ENCODE measurements at regions not wholly inside any gene's neighbourhood (a gene's known extent, or its start where the extent isn't known, plus 50 kb on each side); places are given as distances from the start of the nearest gene placed in this dataset.

DNA sequence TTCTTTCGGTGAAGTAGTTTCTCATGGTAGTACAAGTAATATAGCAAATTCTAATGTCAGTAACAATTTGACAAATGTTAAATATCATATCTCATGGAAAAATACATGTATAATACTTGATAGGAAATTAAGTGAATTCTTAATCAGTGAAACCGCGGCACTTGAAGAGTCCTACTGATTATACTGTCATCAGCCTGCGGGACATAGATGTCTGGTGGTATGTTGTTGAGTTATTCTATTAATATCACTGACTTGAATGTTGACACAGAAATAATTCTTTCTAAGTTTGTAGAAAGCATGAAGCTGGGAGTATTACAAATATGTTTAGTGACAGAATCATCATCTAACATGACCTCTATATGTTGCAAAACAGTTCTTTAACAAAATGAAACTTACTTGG is 479.8 kb upstream of the IMPG1 start:
- no peaks in the 10 kb centered on the region for H4K20me1 ChIP-seq (ENCODE audit: insufficient read depth)
- BruUV-seq (replicated peaks), result no TSS peak
- no peak overlapping the region for H2AFZ ChIP-seq
- H3K9me3 ChIP-seq (ENCODE audit: insufficient read depth, low read depth), result no peaks in the 10 kb centered on the region
- CTCF ChIA-PET, result no interaction called here
- TF ChIP-seq, protein P1, sequence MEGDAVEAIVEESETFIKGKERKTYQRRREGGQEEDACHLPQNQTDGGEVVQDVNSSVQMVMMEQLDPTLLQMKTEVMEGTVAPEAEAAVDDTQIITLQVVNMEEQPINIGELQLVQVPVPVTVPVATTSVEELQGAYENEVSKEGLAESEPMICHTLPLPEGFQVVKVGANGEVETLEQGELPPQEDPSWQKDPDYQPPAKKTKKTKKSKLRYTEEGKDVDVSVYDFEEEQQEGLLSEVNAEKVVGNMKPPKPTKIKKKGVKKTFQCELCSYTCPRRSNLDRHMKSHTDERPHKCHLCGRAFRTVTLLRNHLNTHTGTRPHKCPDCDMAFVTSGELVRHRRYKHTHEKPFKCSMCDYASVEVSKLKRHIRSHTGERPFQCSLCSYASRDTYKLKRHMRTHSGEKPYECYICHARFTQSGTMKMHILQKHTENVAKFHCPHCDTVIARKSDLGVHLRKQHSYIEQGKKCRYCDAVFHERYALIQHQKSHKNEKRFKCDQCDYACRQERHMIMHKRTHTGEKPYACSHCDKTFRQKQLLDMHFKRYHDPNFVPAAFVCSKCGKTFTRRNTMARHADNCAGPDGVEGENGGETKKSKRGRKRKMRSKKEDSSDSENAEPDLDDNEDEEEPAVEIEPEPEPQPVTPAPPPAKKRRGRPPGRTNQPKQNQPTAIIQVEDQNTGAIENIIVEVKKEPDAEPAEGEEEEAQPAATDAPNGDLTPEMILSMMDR (conservative IDR thresholded peaks at IDR 0.05), result no peak
- no peak for TF ChIP-seq EZH2 (IDR thresholded peaks at IDR 0.05; ENCODE audit: low read depth)
- no peaks in the 10 kb centered on the region for H3K9me2 ChIP-seq (ENCODE audit: insufficient read depth)
- no peaks in the 10 kb centered on the region for H3K4me1 ChIP-seq (replicated peaks; ENCODE audit: insufficient read depth)
- H3K27ac ChIP-seq, result no peak overlapping the region
- no peaks in the 10 kb centered on the region for H3F3A ChIP-seq (ENCODE audit: insufficient read depth, low read depth)
- no peak for DNase-seq
- H3K4me2 ChIP-seq, result no peak overlapping the region
- H3K27me3 ChIP-seq (ENCODE audit: insufficient read depth, low read depth), result no peaks in the 10 kb centered on the region
- no peak overlapping the region for H3K4me3 ChIP-seq
- intact Hi-C loops (cut with micrococcal nuclease; ENCODE audit: unreplicated experiment), result no loop called here
- POLR2A ChIA-PET (ENCODE audit: unreplicated experiment), result no interaction called here
- H3K36me3 ChIP-seq (ENCODE audit: low read depth), result no peaks in the 10 kb centered on the region
- no peaks in the 10 kb centered on the region for H3K79me2 ChIP-seq (ENCODE audit: low read depth)

DNA sequence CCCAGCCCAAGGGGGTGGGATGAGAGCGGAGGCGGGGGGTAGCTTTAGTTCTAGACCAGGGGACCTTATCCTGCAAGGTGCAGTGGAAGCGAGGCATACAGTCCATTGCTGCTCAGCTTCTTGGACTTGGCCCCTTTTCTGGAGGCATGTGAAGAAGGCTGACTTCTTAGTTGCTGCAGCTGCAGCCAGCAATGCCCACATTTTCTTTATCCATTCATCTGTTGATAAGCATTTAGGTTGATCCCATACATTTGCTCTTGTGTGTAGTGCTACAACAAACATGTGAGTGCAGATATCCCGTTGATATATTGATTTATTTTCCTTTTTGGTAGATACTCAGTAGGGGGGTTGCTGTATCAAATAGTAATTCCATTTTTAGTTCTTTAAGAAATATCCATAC is 461.2 kb upstream of the IMPG1 start:
- H3K27ac ChIP-seq, result no peak overlapping the region
- H3K4me3 ChIP-seq, result no peak overlapping the region
- CTCF ChIA-PET, result no interaction called here
- DNase-seq, result no peak
- H2AFZ ChIP-seq, result no peak overlapping the region
- no peaks in the 10 kb centered on the region for H3F3A ChIP-seq (ENCODE audit: insufficient read depth, low read depth)
- no peaks in the 10 kb centered on the region for H3K27me3 ChIP-seq (ENCODE audit: insufficient read depth, low read depth)
- H3K36me3 ChIP-seq (ENCODE audit: low read depth), result no peaks in the 10 kb centered on the region
- POLR2A ChIA-PET (ENCODE audit: unreplicated experiment), result no interaction called here
- TF ChIP-seq, protein P1 (conservative IDR thresholded peaks at IDR 0.05), result no peak
- TF ChIP-seq EZH2 (IDR thresholded peaks at IDR 0.05; ENCODE audit: low read depth), result no peak
- no peaks in the 10 kb centered on the region for H3K9me3 ChIP-seq (ENCODE audit: insufficient read depth, low read depth)
- H3K79me2 ChIP-seq (ENCODE audit: low read depth), result no peaks in the 10 kb centered on the region
- H3K4me2 ChIP-seq, result no peak overlapping the region
- H3K9me2 ChIP-seq (ENCODE audit: insufficient read depth), result no peaks in the 10 kb centered on the region
- H4K20me1 ChIP-seq (ENCODE audit: insufficient read depth), result no peaks in the 10 kb centered on the region
- no peaks in the 10 kb centered on the region for H3K4me1 ChIP-seq (replicated peaks; ENCODE audit: insufficient read depth)
- no TSS peak for BruUV-seq (replicated peaks)
- intact Hi-C loops (cut with micrococcal nuclease; ENCODE audit: unreplicated experiment), result loop anchor here (10.0 kb wide), 1 partner anchor 959 kb away; no protein-coding TSS in a partner anchor

DNA sequence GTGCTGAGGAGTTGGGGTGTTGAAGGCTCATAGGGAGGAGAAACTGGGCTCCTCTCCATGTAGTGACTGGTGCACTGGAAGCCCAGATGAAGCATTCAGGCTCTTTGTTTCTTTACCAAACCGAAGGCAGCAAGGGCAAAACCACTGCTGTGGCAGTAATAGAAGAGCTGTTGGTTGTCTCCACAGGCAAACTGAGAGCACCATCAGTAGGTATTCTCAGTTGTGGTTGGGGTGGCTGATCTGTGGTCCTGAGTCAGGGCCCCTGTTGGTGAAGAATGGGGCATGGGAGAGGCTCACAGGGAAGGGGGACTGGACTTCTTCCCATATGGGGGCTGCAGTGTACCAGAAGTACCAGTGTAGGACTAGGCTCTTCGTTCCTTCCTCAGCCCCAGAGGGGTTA is 460.2 kb upstream of the IMPG1 start:
- no peak overlapping the region for H3K4me2 ChIP-seq
- BruUV-seq (replicated peaks), result no TSS peak
- no peak overlapping the region for H2AFZ ChIP-seq
- no peak for DNase-seq
- H4K20me1 ChIP-seq (ENCODE audit: insufficient read depth), result no peaks in the 10 kb centered on the region
- CTCF ChIA-PET, result no interaction called here
- no peaks in the 10 kb centered on the region for H3K36me3 ChIP-seq (ENCODE audit: low read depth)
- TF ChIP-seq EZH2 (IDR thresholded peaks at IDR 0.05; ENCODE audit: low read depth), result no peak
- TF ChIP-seq, protein P1 (conservative IDR thresholded peaks at IDR 0.05), result no peak
- intact Hi-C loops (cut with micrococcal nuclease; ENCODE audit: unreplicated experiment), result loop anchor here (10.0 kb wide), 1 partner anchor 958 kb away; no protein-coding TSS in a partner anchor
- H3K9me2 ChIP-seq (ENCODE audit: insufficient read depth), result no peaks in the 10 kb centered on the region
- no peaks in the 10 kb centered on the region for H3K79me2 ChIP-seq (ENCODE audit: low read depth)
- H3K9me3 ChIP-seq (ENCODE audit: insufficient read depth, low read depth), result no peaks in the 10 kb centered on the region
- POLR2A ChIA-PET (ENCODE audit: unreplicated experiment), result no interaction called here
- no peaks in the 10 kb centered on the region for H3K27me3 ChIP-seq (ENCODE audit: insufficient read depth, low read depth)
- H3K4me3 ChIP-seq, result no peak overlapping the region
- no peaks in the 10 kb centered on the region for H3K4me1 ChIP-seq (replicated peaks; ENCODE audit: insufficient read depth)
- H3K27ac ChIP-seq, result no peak overlapping the region
- H3F3A ChIP-seq (ENCODE audit: insufficient read depth, low read depth), result no peaks in the 10 kb centered on the region
